Glutamatergic neuron (in vitro differentiated cells): ENCODE measurements at regions not wholly inside any gene's neighbourhood (a gene's known extent, or its start where the extent isn't known, plus 50 kb on each side); places are given as distances from the start of the nearest gene placed in this dataset.

Experiments used
- DNase-seq: peaks from one replicate; pipeline ENCODE4 v3.0.0; 2022
- H3K27ac Mint-ChIP-seq: one replicate; pipeline ENCODE4 v1.8.0; 2020; ENCODE audit warnings: mild to moderate bottlenecking, mixed read lengths, inconsistent platforms; ENCODE audit not compliant: unreplicated experiment
- H3K27me3 Mint-ChIP-seq: one replicate; pipeline ENCODE4 v1.8.0; 2020; ENCODE audit warnings: mild to moderate bottlenecking, moderate library complexity, mixed read lengths, inconsistent platforms; ENCODE audit not compliant: unreplicated experiment
- H3K36me3 Mint-ChIP-seq: one replicate; pipeline ENCODE4 v1.8.0; 2020; ENCODE audit warnings: mild to moderate bottlenecking, mixed read lengths, inconsistent platforms; ENCODE audit not compliant: unreplicated experiment
- H3K4me1 Mint-ChIP-seq: one replicate; pipeline ENCODE4 v1.8.0; 2020; ENCODE audit warnings: mild to moderate bottlenecking, low read depth, mixed read lengths, inconsistent platforms; ENCODE audit not compliant: unreplicated experiment
- H3K4me3 Mint-ChIP-seq: one replicate; pipeline ENCODE4 v1.8.0; 2020; ENCODE audit warnings: mild to moderate bottlenecking, mixed read lengths, inconsistent platforms; ENCODE audit not compliant: unreplicated experiment
- H3K9me3 Mint-ChIP-seq: one replicate; pipeline ENCODE4 v1.8.0; 2020; ENCODE audit warnings: mild to moderate bottlenecking, moderate library complexity, mixed read lengths, inconsistent platforms; ENCODE audit not compliant: unreplicated experiment
- CTCF ChIP-seq: fragments of 200-600 bp; sonication (generic); IDR thresholded peaks from one replicate; pipeline ENCODE4 v1.5.0; 2021; ENCODE audit not compliant: partially characterized antibody, unreplicated experiment

GRCh38 chr6:137749696-137750211, 117.3 kb upstream of the TNFAIP3 start:
- no peak for DNase-seq
- TF ChIP-seq CTCF, result no peak
- Mint-ChIP-seq H3K9me3 (no peaks in the 10 kb centered on the region), H3K27ac (no peak overlapping the region), H3K4me1 (no peaks in the 10 kb centered on the region), H3K36me3 (no peaks in the 10 kb centered on the region), H3K4me3 (no peak overlapping the region), H3K27me3 (no peaks in the 10 kb centered on the region)

GRCh38 chr6:137750297-137750696, 116.8 kb upstream of the TNFAIP3 start:
- Mint-ChIP-seq H3K27ac (no peak overlapping the region), H3K9me3 (no peaks in the 10 kb centered on the region), H3K4me1 (no peaks in the 10 kb centered on the region), H3K4me3 (no peak overlapping the region), H3K36me3 (no peaks in the 10 kb centered on the region), H3K27me3 (no peaks in the 10 kb centered on the region)
- DNase-seq, result no peak
- TF ChIP-seq CTCF, result no peak

GRCh38 chr6:137751768-137752560, 115.1 kb upstream of the TNFAIP3 start:
- no peaks in the 10 kb centered on the region for H3K4me1 Mint-ChIP-seq
- no peaks in the 10 kb centered on the region for H3K36me3 Mint-ChIP-seq
- no peaks in the 10 kb centered on the region for H3K27me3 Mint-ChIP-seq
- H3K27ac Mint-ChIP-seq, result no peak overlapping the region
- H3K9me3 Mint-ChIP-seq, result no peaks in the 10 kb centered on the region
- no peak for DNase-seq
- TF ChIP-seq CTCF, result no peak
- no peak overlapping the region for H3K4me3 Mint-ChIP-seq

- H3K4me3 Mint-ChIP-seq, result no peak overlapping the region
- no peak for DNase-seq
- H3K9me3 Mint-ChIP-seq, result peaks cover 2% of the 10 kb centered on the region
- H3K36me3 Mint-ChIP-seq, result peaks cover 4% of the 10 kb centered on the region
- no peak overlapping the region for H3K27ac Mint-ChIP-seq
- H3K27me3 Mint-ChIP-seq, result no peaks in the 10 kb centered on the region
- H3K4me1 Mint-ChIP-seq, result no peaks in the 10 kb centered on the region
- TF ChIP-seq CTCF, result no peak
Observed at GRCh38 chr6:137754366-137754765, 112.7 kb upstream of the TNFAIP3 start.

GRCh38 chr6:137754866-137755265, 112.2 kb upstream of the TNFAIP3 start:
- no peak for TF ChIP-seq CTCF
- DNase-seq, result no peak
- peaks cover 4% of the 10 kb centered on the region for H3K36me3 Mint-ChIP-seq
- H3K27me3 Mint-ChIP-seq, result no peaks in the 10 kb centered on the region
- H3K4me3 Mint-ChIP-seq, result no peak overlapping the region
- H3K9me3 Mint-ChIP-seq, result peaks cover 3% of the 10 kb centered on the region
- no peak overlapping the region for H3K27ac Mint-ChIP-seq
- no peaks in the 10 kb centered on the region for H3K4me1 Mint-ChIP-seq
